Endodermal cell (in vitro differentiated cells): ENCODE measurements at regions not wholly inside any gene's neighbourhood (a gene's known extent, or its start where the extent isn't known, plus 50 kb on each side); places are given as distances from the start of the nearest gene placed in this dataset.

Experiments
- DNase-seq: peaks from one replicate; pipeline ENCODE4 v3.0.0-alpha.2; 2017
- H3K27ac ChIP-seq: 2 replicates; pipeline ENCODE4 v1.5.1; 2013; ENCODE audit warnings: mild to moderate bottlenecking, low read depth, low read length, moderate library complexity
- H3K27me3 ChIP-seq: 2 replicates; pipeline ENCODE4 v1.6.1; 2013; ENCODE audit warnings: mild to moderate bottlenecking, low read length, moderate library complexity; ENCODE audit not compliant: insufficient read depth, control insufficient read depth, poor library complexity, severe bottlenecking
- H3K36me3 ChIP-seq: 2 replicates; pipeline ENCODE4 v1.7.0; 2013; ENCODE audit warnings: mild to moderate bottlenecking, low read length, moderate library complexity; ENCODE audit not compliant: control insufficient read depth, insufficient read depth
- H3K4me1 ChIP-seq: one replicate; pipeline ENCODE4 v1.7.0; 2013; ENCODE audit warnings: low read length; ENCODE audit not compliant: control insufficient read depth, insufficient read depth
- H3K4me3 ChIP-seq: 2 replicates; pipeline ENCODE4 v1.5.1; 2013; ENCODE audit warnings: mild to moderate bottlenecking, low read length, moderate library complexity
- H3K9ac ChIP-seq: 2 replicates; pipeline ENCODE4 v1.6.1; 2013; ENCODE audit warnings: mild to moderate bottlenecking, low read length, moderate library complexity; ENCODE audit not compliant: poor library complexity, severe bottlenecking; ENCODE audit errors: extremely low read depth
- H3K9me3 ChIP-seq: 2 replicates; pipeline ENCODE4 v1.6.1; 2013; ENCODE audit warnings: mild to moderate bottlenecking, low read length, moderate library complexity; ENCODE audit not compliant: control insufficient read depth
- H3K27ac Mint-ChIP-seq: 2 replicates; pipeline ENCODE4 v1.8.0; 2020; ENCODE audit warnings: mixed read lengths
- H3K27me3 Mint-ChIP-seq: 2 replicates; pipeline ENCODE4 v1.8.0; 2021; ENCODE audit warnings: mild to moderate bottlenecking, mixed read lengths; ENCODE audit not compliant: insufficient read depth
- H3K36me3 Mint-ChIP-seq: 2 replicates; pipeline ENCODE4 v1.8.0; 2020; ENCODE audit warnings: low read depth, mixed read lengths
- H3K4me1 Mint-ChIP-seq: 2 replicates; pipeline ENCODE4 v1.8.0; 2020; ENCODE audit warnings: mixed read lengths
- H3K4me3 Mint-ChIP-seq: 2 replicates; pipeline ENCODE4 v1.8.0; 2020; ENCODE audit warnings: mild to moderate bottlenecking, moderate library complexity, mixed read lengths
- H3K9me3 Mint-ChIP-seq: 2 replicates; pipeline ENCODE4 v1.8.0; 2020; ENCODE audit warnings: mild to moderate bottlenecking, mixed read lengths
- CTCF ChIP-seq: fragments of 200-600 bp; sonication (generic); conservative IDR thresholded peaks from 2 replicates; pipeline ENCODE4 v1.5.0; 2021; ENCODE audit warnings: antibody characterized with exemption, mild to moderate bottlenecking
- WGBS, 2 experiments: methylation state at CpG; one replicate each; pipeline versions ENCODE4 v1.1.5 to v1.1.7; 2013; ENCODE audit warnings: missing lambda C conversion rate in 2 of 2, mixed read lengths in 1 of 2; ENCODE audit not compliant: insufficient coverage in 1 of 2, insufficient read length in 1 of 2; 5-methylcytosine and 5-hydroxymethylcytosine counted together

- no peaks in the 10 kb centered on the region for H3K36me3 Mint-ChIP-seq
- Histone ChIP-seq H3K36me3 (no peaks in the 10 kb centered on the region), H3K9me3 (no peaks in the 10 kb centered on the region), H3K4me1 (no peaks in the 10 kb centered on the region), H3K27me3 (no peaks in the 10 kb centered on the region), H3K9ac (no peak overlapping the region), H3K27ac (no peak overlapping the region), H3K4me3 (no peak overlapping the region)
- no peak for TF ChIP-seq CTCF
- no peaks in the 10 kb centered on the region for H3K9me3 Mint-ChIP-seq
- H3K4me3 Mint-ChIP-seq = no peak overlapping the region
- no peak for DNase-seq
- no peaks in the 10 kb centered on the region for H3K27me3 Mint-ChIP-seq
- H3K4me1 Mint-ChIP-seq = no peaks in the 10 kb centered on the region
- no peak overlapping the region for H3K27ac Mint-ChIP-seq
Measured at GRCh38 chr18:30451981-30452380, 590.6 kb downstream of the DSC3 start.

- Mint-ChIP-seq H3K27me3 (no peaks in the 10 kb centered on the region), H3K4me3 (no peak overlapping the region), H3K36me3 (no peaks in the 10 kb centered on the region), H3K9me3 (no peaks in the 10 kb centered on the region), H3K4me1 (peaks cover 2% of the 10 kb centered on the region), H3K27ac (no peak overlapping the region)
- Histone ChIP-seq H3K36me3 (no peaks in the 10 kb centered on the region), H3K9ac (no peak overlapping the region), H3K4me1 (no peaks in the 10 kb centered on the region), H3K9me3 (no peaks in the 10 kb centered on the region), H3K27me3 (no peaks in the 10 kb centered on the region), H3K4me3 (no peak overlapping the region), H3K27ac (no peak overlapping the region)
- no peak for DNase-seq
- 92% methylated on average over 2 of the region's 2 CpGs; no CpG with 5 or more reads in 1 of the 2 experiments for WGBS, 2 experiments
- TF ChIP-seq CTCF = no peak
Measured at GRCh38 chr18:30450927-30451326, 591.6 kb downstream of the DSC3 start.

- no peak for DNase-seq
- no peak overlapping the region for H3K9ac ChIP-seq
- H3K9me3 ChIP-seq = no peaks in the 10 kb centered on the region
- no peaks in the 10 kb centered on the region for H3K27me3 Mint-ChIP-seq
- peaks cover 2% of the 10 kb centered on the region for H3K4me1 Mint-ChIP-seq
- no peak overlapping the region for H3K4me3 ChIP-seq
- no peaks in the 10 kb centered on the region for H3K4me1 ChIP-seq
- H3K27ac ChIP-seq = no peak overlapping the region
- H3K27me3 ChIP-seq = no peaks in the 10 kb centered on the region
- no peak overlapping the region for H3K4me3 Mint-ChIP-seq
- H3K9me3 Mint-ChIP-seq = no peaks in the 10 kb centered on the region
- H3K36me3 Mint-ChIP-seq = no peaks in the 10 kb centered on the region
- WGBS, 2 experiments = 78% methylated on average over 5 to 6 of the region's 6 CpGs
- no peak overlapping the region for H3K27ac Mint-ChIP-seq
- TF ChIP-seq CTCF = no peak
- no peaks in the 10 kb centered on the region for H3K36me3 ChIP-seq
Measured at GRCh38 chr18:30446605-30447004, 595.9 kb downstream of the DSC3 start.
